ENCODE measurements at regions not wholly inside any gene's neighbourhood (a gene's known extent, or its start where the extent isn't known, plus 50 kb on each side); places are given as distances from the start of the nearest gene placed in this dataset.
"Not testable (repeated sequence)": the region's sequence is repeated elsewhere in the genome, so short reads cannot be mapped to it uniquely, and the experiment has no call there.

DNA sequence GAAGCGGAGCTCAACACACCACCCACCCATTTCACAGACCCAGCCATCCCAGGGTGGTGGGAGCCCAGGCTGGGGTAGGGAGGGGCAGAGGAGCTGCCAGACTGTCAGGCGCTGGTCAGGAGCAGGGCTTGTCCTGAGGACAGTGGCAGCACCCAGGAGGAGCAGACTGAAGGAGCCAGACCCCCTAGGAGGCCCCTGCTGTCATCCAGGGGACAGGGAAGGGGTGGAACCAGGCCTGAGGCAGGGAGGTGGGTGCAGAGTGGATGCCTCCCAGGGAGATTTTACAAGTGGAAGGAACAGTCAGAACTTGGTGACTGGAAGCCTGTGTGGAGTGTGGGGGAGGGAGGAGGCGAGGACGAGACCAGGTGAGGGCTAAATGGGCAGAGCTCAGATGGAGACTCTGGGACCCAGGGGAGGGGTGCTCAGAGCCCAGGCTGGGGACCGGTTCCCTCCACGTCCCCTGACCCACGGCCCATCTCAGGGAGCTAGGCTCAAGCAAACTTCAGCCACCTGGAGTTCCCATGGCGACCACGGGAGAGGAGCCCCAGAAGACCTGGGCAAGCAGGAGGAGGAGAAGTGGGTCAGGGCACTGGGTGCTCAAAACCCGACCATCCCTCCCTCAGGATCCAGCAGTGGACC, 215.4 kb downstream of the TBC1D2B start:
- not testable (repeated sequence) for DNase-seq

DNA sequence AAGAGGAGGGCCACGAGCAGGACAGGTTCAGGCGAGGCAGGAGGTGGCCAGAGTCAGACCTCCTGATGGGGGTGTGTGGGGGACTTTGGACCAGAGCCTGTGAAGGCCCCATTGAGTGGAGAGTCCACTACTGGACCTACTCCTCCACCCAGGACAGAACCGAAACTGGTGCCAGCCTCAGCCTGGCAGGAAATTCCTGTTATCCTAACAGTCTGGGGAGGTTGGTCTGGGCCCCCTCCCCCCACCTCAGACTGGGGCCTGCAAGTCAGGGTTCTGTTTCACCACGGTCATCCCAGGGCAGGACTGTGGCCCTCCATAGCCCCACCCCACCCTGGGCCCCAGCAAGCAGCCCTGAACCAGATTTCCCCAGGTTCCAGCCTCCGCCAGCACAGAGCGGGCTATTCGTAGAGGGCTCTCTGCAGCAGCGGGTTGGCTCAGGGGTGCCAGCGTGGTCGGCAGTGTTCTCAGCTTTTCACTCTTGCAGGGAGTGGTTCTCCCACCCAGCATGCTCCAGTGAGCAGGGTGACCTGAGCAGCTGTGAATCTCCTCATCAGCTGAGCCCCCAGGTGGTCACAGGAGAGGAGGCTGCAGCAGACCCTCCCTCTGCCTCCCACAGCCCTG, 217.3 kb downstream of the TBC1D2B start:
- DNase-seq = no peak

GRCh38 chr15:77859491-77860060, 217.9 kb downstream of the TBC1D2B start:
- no peak for DNase-seq

DNA sequence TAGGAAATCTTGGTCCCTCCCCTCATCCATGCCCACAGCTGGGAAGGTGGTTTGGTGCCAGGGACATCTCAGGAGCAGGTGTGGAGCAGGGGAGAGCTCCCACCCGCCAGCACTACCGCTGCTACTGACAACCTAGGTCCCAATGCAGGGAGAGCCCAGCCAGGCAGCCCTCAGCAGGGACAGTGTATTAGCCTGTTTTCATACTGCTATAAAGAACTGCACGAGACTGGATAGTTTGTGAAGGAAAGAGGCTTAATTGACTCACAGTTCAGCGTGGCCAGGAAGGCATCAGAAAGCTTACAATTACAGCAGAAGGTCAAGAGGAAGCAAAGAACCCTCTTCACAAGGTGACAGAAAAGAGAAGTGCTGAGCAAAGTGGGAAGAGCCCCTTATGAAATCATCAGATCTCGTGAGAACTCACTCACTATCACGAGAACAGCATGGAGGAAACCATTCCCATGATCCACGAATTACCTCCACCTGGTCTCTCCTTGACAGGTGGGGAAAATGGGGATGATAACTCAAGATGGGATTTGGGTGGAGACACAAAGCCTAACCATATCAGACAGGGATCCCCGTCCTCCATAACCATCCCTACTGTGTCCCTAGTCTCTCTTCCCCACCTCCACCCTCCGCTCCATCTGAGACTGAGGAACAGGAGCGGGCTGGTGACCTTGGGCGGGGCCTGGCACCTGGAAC, 218.6 kb downstream of the TBC1D2B start:
- DNase-seq = no peak

- DNase-seq = no peak
Measured at GRCh38 chr15:77857419-77857818, 220.1 kb downstream of the TBC1D2B start.

GRCh38 chr15:77856705-77857346, 220.7 kb downstream of the TBC1D2B start:
- DNase-seq = no peak

GRCh38 chr15:77855871-77856270, 221.6 kb downstream of the TBC1D2B start:
- no peak for DNase-seq

DNA sequence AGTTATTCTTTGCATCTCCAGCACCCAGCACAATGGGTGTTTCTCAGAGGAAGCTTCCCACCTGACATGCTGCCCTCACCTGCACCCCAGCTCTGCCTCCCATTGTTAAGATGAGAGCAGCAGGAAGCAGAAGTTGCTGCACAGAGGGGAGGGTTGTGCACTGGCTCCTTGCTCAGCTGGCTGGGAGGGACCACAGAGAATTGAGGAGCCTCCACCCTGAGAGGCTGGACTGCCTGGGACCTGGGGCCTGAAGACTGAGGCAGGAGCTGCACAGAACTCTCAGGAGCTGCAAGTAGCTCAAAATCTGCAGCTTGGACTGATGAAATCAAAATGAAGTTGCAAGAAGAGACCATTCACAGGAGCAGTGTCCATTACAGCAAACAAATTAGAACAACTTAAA, 222.3 kb upstream of the LINGO1 start:
- DNase-seq = no peak

DNA sequence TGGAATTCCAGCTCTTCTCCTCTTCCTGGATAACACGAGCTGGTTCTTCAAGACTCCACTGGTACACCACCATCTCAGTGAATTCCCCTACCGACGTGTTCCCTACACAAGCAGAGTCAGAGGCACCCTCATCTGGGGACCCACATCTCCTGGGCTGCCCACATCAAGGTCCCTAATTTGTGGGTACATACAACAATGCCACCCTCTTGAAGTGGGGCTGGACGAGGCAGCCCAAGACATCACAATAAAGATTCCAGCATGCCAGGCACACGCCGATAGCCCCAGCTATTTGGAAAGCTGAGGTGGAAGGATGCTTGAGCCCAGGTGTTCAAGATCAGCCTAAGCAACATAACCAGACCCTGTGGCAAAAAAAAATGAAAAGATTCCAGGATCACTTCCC, 221.2 kb upstream of the LINGO1 start:
- DNase-seq = no peak

- no peak for DNase-seq
Measured at GRCh38 chr15:77853008-77853328, 220.3 kb upstream of the LINGO1 start.

DNA sequence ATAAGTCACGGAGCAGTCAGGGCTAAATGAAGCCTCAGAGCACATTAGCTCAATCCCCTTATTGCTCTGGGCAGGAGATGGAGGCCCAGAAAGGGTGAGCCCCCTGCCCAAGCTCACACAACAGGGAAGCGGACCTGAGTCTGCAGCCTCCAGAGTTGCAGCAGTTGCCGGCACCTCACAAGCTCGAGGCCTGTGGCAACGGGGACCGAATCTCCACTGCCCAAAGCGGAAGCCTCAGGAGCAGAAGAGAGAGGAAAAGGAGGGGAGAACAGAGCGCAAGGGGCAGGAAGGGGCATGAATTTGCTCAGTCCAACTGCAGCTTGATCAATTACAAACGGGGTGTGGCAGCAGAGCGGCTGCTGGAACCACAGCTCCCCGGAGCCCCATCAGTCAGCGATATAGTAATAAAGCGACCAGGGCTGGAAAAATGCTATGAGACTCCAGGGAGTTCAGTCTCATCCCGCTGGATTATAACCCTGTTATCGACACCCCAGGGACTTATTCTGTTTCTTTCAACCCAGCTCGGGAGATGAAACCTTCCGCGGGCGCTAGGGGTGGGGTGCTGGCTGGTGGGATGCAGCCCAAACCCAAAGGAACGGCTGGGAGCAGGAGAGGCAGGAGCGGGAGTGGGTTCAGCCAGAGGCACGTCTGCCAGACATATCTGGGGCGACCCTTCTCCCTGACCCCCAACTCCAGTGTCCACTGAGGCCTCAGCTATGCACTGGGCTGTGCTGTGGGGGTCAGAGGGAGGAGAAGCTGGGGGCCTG, 219.7 kb upstream of the LINGO1 start:
- no peak for DNase-seq

DNA sequence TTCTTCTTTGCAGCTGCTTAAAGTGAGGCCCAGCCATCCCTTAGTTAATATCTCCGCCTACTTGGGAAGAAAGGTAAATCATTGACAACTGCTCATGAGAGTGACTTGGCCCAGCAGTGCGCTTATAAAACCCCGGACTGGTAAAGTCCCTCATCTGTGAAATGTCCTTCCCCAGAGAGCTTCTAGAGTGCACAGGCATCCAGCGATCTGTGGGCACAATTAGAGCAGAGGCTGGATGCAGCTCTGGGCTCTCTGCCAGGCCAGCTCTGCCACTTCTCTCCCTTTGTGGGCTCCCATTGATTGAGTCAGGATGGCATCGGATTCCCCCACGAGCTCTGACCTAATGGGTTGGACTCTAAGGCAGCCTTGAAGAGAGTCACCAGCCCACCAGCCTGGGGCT, 219.0 kb upstream of the LINGO1 start:
- peak; percentile 40 for DNase-seq

DNA sequence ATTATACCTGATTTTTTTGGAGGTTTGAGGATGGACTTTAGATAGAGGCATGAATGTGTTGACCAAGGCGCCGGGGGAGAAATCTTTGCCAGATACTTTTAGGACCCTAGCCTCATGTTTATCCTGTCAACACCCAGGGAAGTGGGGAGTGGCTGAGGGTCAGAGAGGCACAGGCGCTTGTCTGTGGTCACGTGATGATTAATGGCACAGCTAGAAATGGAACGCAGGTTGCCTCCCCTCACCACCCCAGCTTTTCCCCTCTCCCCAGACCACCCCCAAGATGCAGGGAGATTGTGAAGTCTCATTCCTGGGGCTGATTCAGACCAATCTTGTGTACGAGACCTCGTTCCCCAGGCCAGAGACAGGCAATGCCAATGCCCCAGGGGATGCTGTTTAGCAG, 218.4 kb upstream of the LINGO1 start:
- no peak for DNase-seq

GRCh38 chr15:77846986-77847385, 214.3 kb upstream of the LINGO1 start:
- peak; percentile 2 for DNase-seq

GRCh38 chr15:77846360-77846759, 213.6 kb upstream of the LINGO1 start:
- peak; percentile 5 for DNase-seq

DNA sequence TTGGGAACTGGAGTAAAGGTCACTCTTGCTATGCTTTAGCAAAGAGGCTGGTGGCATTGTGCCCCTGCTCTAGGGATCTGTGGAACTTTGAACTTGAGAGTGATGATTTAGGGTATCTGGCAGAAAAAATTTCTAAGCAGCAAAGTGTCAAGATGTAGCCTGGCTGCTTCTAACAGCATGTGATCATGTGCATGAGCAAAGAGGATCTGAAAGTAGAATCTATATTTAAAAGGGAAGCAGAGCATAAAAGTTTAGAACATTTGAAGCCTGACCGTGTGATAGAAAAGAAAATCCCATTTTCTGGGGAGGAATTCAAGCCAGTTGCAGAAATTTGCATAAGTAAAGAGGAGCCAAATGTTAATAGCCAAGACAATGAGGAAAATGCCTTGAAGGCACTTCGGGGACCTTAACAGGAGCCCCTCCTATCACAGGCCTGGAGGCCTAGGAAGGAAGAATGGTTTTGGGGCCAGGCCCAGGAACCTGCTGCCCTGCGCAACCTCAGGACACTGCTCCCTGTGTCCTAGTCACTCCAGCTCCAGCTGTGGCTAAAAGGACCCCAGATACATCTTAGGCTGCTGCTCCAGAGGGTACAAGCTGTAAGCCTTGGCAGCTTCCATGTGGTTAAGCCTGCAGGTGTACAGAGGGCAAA, 212.2 kb upstream of the LINGO1 start:
- DNase-seq = no peak

DNA sequence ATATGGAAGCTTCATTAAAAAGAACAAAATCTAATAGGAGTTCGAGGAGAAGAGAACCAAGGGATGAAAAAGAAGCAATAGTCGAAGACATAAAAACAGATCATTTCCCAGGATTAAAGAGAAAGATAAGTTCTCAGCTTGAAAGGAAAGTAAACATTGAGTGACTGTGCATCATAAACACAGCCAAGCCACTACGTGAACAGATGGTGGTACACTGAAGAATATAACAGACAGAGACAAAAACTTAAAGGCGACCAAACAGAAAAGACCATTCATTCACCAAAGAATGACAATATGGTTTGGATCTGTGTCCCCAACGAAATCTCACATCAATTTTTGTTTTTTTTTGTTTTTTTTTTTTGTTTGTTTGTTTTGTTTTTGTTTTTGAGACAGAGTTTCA, 210.8 kb upstream of the LINGO1 start:
- DNase-seq = peak; percentile 13

- no peak for DNase-seq
Measured at GRCh38 chr15:77840991-77841775, 208.5 kb upstream of the LINGO1 start.

DNA sequence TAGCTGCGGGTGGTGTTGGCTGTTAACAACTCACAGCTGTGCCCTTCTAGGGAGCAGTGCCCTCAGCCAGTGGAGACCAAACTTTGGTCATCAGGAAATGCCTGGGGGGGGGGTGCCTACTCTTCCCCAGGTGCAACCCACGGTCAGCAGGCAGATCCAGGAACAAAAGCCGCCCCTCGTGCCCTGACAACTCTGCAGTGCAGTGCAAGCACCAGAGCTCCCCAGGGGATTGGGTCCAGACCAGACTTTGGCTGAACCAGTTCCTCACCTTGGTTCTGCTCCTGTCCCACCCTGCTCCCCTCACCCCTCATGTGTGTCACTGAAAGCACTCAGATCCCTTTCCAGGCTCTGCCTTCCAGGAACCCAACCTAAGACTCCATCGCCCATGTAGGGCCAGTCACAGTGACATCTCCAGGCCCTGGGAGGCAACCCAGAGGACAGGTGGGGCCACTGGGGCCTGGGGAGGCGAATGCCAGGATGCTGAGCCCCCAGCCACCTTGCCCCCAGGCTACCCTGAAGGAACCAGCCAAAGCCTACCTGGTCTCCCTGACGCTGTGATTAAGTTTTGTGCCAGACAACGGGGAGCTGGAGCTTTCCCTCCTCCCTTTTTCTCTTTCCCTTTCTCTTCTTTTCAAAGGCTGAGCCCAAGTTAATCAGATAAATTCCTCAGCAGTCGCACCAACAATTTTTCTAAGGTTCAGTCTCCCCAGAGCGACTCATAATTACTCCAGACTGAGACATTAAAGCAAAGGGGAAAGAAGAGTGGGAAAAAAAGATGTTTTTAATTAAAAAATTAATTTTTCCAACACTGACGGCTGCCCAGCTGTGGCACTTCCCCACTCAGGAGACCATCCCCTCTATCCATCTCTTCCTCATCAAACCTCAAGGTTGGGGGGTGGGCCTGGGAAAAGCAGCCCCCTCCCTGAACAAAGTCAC, 207.5 kb upstream of the LINGO1 start:
- no peak for DNase-seq

DNA sequence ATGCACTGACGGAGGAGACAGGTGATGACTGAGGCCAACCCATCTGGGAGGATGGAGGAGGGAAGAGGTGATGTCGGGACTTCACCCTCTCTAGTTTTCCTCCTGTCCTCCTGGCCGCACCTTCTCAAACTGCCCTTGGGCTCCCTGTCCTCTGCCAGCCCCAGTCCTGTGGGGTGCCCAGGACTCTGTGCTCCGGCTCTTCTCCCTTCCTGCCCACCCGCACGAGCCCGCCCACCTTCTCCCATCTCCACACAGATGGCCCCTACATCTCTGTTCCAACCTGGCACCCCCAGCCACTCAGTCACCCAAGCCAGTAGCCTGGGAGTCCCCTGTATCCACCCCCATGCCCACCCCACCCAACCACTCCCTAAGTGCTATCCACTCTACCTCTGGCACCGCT, 206.7 kb upstream of the LINGO1 start:
- no peak for DNase-seq

Data from NCI-H446 treated with DMSO at 0.1 percent for 48 hours (cell line).